ENCODE measurements at regions not wholly inside any gene's neighbourhood (a gene's known extent, or its start where the extent isn't known, plus 50 kb on each side); places are given as distances from the start of the nearest gene placed in this dataset.
"Not testable (repeated sequence)": the region's sequence is repeated elsewhere in the genome, so short reads cannot be mapped to it uniquely, and the experiment has no call there.

- DNase-seq = no peak
Measured at GRCh38 chr1:199836430-199836829, 191.1 kb upstream of the NR5A2 start.

- no peak for DNase-seq
Measured at GRCh38 chr1:199837321-199837720, 190.2 kb upstream of the NR5A2 start.

- DNase-seq = not testable (repeated sequence)
Measured at GRCh38 chr1:199839608-199840007, 187.9 kb upstream of the NR5A2 start.

GRCh38 chr1:199843096-199843495, 184.4 kb upstream of the NR5A2 start:
- DNase-seq = not testable (repeated sequence)

- no peak for DNase-seq
Measured at GRCh38 chr1:199843861-199844260, 183.6 kb upstream of the NR5A2 start.

GRCh38 chr1:199847021-199847420, 180.5 kb upstream of the NR5A2 start:
- DNase-seq = no peak

- DNase-seq = no peak
Measured at GRCh38 chr1:199851439-199852140, 175.9 kb upstream of the NR5A2 start.

- DNase-seq = no peak
Measured at GRCh38 chr1:199854686-199855321, 172.7 kb upstream of the NR5A2 start.

- no peak for DNase-seq
Measured at GRCh38 chr1:199855580-199855979, 171.9 kb upstream of the NR5A2 start.

- no peak for DNase-seq
Measured at GRCh38 chr1:199856216-199856780, 171.2 kb upstream of the NR5A2 start.

GRCh38 chr1:199857108-199857507, 170.4 kb upstream of the NR5A2 start:
- peak; percentile 74 for DNase-seq

GRCh38 chr1:199857516-199857915, 170.0 kb upstream of the NR5A2 start:
- no peak for DNase-seq

- no peak for DNase-seq
Measured at GRCh38 chr1:199858171-199858570, 169.3 kb upstream of the NR5A2 start.

GRCh38 chr1:199858856-199859255, 168.7 kb upstream of the NR5A2 start:
- DNase-seq = no peak

GRCh38 chr1:199859491-199859933, 168.0 kb upstream of the NR5A2 start:
- DNase-seq = peak; percentile 92

GRCh38 chr1:199861020-199861795, 166.3 kb upstream of the NR5A2 start:
- DNase-seq = no peak

- DNase-seq = no peak
Measured at GRCh38 chr1:199862047-199862446, 165.5 kb upstream of the NR5A2 start.

GRCh38 chr1:199866210-199866617, 161.3 kb upstream of the NR5A2 start:
- no peak for DNase-seq

- no peak for DNase-seq
Measured at GRCh38 chr1:199867601-199868000, 159.9 kb upstream of the NR5A2 start.

- DNase-seq = no peak
Measured at GRCh38 chr1:199868777-199869176, 158.7 kb upstream of the NR5A2 start.

- no peak for DNase-seq
Measured at GRCh38 chr1:199875337-199875736, 152.2 kb upstream of the NR5A2 start.

GRCh38 chr1:199875856-199876255, 151.7 kb upstream of the NR5A2 start:
- DNase-seq = no peak
